NOMO-1 treated with DMSO at 0.1 percent for 48 hours (cell line): ENCODE measurements at regions not wholly inside any gene's neighbourhood (a gene's known extent, or its start where the extent isn't known, plus 50 kb on each side); places are given as distances from the start of the nearest gene placed in this dataset.
A peak's percentile ranks its signal among the peaks of the same experiment; 100 is the strongest.

ENCODE experiments used
- DNase-seq: peaks from one replicate; lab custom pipeline; 2025; ENCODE audit not compliant: unreplicated experiment; lab: John Stamatoyannopoulos, UW

DNA sequence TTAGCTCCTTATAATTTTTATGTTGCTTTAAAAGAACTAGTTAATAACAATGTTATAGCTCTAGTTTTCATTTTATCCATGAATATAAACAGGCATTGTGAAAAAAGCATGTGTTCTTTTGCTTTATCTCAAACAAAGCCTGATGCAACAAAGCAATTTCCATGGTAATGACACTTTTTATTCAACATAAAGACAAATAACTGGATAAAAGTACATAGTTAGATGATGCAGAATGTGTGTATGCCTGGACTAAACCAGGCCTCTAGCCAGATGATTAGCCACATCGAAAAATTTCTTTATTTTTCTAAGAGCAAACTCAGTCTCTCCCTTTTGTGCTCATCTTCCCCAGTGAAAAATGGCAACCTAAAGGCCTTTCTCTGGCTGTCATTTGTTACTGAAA lies 125.6 kb upstream of the TARS1 start:
- no peak for DNase-seq

DNA sequence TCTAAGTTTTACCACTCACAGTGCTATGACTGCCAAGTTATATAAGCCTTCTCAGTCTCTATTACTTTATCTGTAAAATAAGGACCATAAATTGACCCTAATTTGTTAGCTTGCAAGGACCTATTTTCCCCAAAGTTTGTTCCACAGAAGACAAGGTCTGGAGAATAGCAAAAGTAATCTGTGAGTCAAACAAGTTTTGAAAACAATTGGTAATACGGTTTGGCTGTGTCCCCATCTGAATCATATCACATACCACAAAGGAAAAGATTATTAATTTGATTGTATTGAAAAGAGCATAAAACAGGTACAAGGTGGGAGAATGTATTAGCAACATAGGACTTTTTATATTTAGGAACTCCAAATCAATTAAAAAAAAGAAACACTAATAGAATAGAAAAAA lies 124.0 kb upstream of the TARS1 start:
- DNase-seq: no peak

DNA sequence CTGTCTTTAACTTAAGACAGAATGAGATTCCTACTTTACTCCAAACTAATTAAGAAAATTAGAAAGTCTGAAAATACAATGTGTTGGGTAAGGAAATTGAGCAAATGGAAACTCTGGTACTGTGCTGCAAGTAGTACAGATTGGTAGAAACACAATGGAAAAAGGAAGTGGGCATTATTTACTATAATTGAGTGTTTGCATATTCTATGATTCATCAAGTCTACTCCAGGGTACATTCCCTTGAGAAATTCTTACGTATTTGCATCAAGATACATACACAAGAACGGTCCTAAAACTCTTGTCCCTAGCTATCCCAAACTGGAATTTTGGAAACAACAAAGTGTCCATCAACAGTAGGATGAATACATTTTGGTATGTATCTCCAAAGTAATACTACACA lies 123.5 kb upstream of the TARS1 start:
- DNase-seq: peak; percentile 98

DNA sequence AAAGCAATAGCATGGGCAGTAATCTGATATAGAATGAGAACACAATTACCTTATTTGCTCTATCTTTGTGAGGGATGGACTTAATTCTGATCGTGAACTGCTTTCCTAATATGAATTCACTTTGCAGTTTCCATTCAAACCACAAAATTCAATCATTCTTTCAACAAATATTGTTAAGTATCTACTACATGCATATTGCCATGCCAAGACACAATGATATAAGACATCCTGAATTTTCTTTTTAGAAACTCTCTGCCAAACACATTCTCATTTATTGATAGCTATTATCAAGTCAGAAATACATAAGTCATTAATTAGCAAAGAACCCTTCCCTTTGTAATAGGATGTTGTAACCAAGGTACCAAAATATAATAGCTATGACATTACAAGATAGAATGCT lies 121.6 kb upstream of the TARS1 start:
- no peak for DNase-seq

DNA sequence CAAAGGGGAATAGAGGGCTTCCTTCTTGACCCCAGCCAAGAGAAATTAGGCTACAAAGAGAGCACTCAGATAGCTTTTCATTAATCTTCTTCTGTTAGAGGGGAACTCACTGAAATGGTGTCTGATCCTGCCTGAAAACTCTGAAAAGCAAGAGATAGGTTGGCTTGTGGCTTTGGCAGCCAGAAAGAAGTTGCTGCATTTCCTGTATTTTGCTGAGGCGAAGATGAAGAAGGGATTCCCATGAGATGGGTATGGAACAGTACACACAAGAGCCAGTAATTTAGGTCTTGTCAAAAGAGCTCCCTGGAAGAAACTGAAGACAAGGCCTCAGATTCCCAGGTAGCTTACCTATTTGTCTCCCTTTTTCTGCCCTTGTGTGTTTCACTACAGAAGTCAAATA lies 120.9 kb upstream of the TARS1 start:
- peak; percentile 45 for DNase-seq

DNA sequence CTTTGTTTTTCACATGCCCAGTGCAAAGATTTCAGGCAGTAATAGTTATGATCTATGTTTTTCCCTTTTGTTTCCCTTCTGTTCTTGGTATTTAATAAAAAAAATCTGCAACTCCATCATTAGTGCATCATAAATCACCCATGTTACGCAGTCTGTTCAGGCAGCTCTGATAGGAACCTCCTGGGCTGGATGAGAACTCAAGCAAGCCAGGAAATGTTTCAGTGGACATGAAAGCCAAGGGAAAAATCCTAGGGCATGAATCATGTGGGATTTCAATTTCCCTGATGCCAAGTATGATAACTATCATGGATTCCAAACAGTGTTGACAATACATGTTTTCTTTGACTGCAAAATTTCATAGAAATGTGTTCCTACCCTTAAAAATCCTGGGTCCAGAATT lies 119.7 kb upstream of the TARS1 start:
- no peak for DNase-seq

DNA sequence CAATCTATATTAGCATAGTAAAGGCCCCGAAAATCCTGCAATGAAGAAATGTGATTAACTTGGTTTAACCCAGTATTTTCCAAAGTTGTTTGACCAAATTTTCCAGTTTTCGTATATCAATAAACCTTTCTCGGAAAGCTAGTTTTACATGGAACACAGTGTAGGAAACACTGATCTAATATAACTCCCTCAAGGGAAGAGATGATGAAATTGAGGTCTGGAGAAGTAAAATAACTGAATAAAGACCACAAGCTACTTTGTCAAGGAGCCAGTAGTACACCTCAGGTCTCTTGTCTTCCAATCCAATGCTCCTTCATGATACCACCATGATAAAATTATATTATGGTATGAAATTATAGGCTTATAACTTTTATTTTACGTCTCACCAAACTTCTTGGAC lies 118.1 kb upstream of the TARS1 start:
- DNase-seq: no peak

DNA sequence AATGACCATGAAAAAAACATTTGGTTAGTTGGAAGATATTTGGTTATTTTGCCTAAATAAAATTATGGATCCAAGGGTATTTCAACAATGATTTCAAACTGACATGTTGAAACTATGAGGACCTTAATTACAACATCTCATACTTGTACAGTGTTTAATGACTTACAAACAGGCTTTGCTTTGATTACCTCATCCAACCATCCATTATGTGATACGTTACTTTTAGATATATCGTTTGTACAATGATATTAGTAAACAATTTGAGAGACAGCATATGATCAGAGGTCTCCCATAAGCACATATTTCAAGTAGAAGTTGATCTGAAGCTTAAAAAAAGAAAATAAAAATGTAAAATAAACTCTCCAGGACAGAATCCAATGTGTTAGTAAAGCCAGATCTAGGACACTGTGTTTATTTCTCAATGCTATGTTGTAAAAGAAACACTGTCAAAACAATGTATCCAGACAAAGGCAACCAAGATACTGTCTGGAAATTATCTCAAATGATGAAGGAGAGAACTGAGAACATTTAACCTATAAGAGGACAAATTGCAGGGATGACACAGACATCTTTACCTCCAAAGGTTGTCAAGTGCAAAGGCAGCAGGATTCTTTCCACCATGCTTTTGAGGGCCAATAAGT lies 116.0 kb upstream of the TARS1 start:
- DNase-seq: no peak

DNA sequence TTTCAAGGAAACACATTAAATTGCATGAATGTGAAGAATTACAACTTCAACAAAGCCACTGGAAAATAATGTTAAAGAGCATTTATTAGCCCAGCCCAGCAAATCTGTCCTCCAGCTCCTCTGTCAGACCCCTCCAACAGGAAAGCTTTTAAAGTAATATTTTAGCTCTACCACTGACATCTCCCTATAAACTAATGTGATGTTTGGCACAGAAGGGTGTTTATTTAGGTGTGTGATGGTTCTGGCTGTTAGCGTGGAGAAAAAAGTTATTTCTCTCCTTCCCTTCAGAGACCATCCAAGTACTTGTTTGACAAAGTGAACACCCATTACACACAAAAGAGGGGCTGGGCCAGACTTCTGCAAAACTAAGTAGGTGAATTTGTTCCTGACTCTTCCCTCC lies 111.9 kb upstream of the TARS1 start:
- DNase-seq: no peak

DNA sequence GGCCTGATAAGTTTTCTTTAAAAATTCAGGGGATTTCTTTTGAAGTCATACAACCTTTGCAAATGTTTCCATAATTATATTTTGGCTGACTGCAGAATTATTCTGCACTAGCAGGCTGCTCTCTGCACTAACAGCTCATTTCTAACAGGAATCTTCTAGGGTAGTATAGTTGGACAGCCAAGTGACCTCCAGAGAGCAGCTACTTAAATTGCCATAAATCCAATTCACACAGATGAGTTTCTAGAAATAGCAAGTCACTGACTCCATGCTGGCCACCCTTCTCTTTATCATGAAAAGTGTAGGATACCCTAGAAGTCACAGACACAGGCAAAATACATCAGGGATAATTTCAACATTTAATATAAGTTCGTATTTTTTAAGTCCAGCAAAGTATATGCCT lies 110.9 kb upstream of the TARS1 start:
- DNase-seq: no peak

DNA sequence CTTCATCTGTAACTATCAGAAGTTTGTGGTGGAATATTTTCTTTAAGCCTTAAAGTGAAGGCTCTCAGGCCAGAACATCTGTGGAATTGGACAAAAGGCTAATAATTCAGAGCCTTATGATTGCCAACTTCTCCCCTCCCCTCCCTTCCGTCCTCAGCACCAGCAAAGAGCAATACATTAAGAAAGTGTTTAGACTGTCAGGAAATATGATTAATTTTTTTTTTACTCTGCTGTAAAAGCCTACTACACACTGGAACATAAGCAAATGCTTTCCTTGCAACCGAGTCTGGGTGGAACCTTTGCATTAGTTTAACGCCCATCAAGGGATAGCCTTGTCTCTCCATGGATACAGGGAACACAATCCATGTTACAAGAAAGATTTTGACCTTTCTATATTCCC lies 110.3 kb upstream of the TARS1 start:
- no peak for DNase-seq

DNA sequence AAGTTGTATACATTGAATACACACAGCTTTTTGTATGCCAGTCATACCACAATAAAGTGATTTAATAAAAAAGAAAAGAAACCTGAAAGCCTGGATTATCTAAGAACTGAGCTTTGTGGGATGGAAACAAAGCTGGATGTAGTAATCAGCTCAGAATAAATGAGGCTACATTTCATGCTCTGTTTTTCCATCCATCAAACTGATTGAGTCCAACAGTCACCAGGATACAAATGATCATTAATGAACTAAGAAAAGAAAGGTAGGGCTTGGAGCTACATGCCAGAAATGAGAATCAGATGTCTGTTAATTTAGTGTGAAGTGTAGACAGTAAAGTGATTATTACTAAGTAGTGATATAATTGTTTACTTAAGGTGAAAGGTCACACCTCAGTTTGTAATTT lies 109.8 kb upstream of the TARS1 start:
- no peak for DNase-seq

DNA sequence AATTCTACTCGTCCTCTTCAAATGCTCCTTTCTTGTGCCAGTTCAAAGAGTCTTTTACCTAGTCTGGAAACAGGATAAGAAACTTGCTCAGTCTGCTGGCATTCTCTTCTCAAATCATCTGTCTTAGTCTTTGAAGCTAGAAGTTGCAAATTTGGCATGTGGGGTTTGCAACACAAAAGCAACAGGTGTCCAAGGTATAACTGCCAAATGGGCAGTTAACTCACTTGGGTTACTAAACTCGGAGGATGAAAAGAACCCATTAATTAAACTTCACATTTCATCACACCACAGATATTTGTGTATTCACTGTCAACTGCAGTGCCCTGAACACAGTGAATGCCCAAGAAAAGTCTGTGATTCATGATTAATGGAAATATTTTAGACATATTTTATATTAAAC lies 108.0 kb upstream of the TARS1 start:
- no peak for DNase-seq

DNA sequence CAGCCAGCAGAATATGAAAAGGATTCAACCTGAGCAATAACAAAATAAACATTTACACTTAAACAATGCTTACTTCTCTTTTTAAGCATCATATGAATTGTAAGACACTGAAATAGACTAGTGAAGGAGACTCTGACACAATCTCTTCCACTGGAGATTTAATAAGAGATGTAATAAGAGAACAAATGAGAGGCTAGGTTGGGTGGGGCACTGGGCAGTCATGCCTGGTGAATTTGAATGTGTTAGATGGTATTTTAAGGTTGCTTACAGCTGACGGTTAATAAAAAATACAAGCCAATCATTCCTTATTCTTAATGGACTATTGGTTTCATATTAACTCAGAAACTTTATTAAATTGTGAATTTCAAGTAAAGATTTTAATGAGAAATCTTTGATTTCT lies 105.9 kb upstream of the TARS1 start:
- no peak for DNase-seq

DNA sequence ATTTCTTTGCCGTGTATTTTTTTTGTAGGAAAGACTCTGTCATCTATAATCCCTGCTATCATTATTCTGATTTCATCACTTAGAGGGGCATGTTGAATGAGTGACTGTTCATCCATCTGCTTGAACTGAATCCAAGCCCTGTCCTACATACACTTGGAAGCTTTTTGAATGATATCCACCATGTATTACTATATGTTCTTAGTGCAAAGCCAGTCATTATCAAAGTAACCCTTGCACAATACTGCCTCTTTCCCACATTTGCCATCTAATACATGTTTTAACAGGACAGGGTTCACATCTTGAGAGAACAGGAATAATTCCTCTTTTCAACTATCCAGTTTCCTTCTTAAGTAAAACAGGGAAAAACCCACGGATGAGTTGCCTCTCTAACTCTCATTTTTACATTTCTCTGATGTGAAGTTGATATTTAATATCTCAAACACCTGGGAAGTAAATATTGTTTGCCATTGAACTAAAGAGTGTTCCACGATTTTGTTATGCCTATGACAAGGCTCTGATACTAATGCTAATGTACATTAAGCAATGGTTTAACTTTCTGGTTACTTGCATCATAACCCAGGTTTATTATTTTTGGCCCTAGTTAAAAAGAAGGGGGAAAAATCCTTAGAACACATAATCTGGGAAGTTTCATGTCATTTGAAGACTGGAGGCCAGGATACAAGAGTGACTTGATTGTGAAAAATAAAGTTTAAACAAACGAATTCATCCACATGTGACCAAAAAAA lies 103.7 kb upstream of the TARS1 start:
- no peak for DNase-seq

DNA sequence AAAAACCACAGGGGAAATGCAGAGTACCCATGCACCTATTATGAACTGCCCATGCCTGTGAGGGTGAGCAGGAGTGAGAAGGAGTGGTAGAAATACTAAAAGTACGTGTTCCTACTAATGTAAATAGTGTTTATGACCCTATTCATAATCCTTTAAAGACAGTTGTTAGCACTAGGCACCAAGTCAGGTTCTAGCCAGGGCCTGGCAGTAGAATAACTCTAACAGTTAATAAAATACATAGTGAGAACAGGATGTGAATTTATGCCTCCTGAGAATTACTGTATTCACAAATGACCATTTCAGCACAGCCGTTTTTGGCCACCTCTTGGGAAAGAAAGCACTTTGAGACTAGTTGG lies 103.2 kb upstream of the TARS1 start:
- no peak for DNase-seq

DNA sequence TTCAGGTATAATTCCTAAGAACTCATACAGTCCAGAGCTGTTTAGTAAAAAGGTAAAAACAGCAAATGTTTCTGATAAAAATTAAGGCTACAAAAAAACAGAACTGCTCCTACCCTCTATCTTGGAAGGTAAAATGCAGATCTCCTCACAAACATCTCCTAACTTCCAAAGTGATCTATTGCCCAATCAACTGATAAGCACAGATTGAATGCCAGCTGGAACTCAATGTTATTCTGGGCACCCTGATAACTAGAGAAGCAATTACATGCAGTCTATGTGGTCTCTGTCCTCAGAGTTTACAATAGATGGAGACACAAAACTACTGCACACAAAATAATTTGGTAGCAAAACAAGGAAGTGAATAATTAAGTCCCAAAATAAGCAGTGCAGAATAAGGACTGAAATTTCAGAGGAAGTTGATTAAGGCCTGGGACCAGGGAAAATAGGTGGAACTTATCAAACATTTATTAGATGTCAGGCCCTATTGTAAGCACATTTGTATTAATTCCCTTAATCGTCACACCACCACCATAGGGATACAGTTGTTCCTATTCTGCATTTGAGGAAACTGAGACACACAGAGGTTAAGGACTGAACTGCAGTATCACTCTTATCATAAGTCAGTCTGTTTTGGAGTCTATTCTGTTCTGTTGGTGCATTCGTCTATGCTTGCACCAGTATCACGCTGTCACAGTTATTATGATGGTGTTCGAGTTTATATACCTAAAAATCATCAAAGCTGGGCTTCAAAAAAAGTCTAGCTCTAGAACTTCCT lies 102.2 kb upstream of the TARS1 start:
- peak; percentile 57 for DNase-seq

DNA sequence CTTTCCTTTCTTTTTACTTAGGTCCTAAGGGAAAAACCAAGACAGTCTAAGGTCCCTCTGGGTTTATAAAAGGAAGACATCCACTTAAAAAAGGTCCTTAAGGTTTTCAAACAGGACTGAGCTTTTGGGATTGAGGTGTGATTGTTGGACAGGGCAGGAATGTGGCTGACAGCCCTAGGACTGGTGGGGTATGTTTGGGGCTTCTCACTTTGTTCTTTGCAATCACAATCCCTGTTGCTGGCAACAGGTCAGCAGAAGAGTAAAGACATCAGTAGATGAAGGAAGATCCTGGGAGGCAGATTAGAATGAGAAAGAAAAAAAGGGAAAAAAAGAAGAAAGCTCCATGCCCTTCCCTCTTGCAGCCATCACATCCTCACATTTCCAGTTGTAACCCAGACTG lies 101.4 kb upstream of the TARS1 start:
- DNase-seq: no peak

DNA sequence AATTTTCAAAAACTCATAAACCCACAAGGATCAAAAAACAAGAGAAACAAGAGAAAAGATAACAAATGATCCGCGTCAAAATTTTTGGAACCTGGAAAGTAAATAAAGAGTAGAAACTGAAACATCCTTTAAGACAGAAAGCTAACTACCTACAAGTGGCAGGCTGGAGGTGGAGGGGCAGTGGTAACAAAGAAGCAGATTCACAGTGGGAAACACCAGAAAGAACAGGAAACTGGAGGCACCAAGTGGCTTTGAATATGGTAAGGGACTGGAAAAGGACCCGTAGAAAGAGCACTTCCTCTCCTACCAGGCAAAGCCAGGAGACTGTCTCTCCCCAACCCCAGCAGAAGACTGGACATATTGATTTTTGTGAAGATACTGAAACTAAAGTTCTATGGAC lies 100.6 kb upstream of the TARS1 start:
- DNase-seq: no peak

DNA sequence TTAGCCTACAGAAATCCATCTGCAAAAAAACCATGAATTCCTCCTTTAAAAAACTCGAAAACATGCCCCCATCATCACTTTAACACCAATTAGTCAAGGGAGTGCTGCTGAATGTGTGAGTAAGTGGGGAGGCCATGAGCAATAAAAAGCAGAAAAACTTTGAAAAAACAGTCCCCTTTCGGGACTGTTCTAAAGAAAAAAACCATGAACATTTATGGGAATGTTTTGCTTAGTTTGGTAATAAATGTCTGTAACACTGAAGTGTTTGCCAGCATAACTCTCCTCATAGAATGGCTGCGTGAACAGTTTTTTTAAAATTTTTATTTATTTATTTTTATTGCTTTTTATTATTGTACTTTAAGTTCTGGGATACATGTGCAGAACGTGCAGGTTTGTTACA lies 99.4 kb upstream of the TARS1 start:
- DNase-seq: no peak

DNA sequence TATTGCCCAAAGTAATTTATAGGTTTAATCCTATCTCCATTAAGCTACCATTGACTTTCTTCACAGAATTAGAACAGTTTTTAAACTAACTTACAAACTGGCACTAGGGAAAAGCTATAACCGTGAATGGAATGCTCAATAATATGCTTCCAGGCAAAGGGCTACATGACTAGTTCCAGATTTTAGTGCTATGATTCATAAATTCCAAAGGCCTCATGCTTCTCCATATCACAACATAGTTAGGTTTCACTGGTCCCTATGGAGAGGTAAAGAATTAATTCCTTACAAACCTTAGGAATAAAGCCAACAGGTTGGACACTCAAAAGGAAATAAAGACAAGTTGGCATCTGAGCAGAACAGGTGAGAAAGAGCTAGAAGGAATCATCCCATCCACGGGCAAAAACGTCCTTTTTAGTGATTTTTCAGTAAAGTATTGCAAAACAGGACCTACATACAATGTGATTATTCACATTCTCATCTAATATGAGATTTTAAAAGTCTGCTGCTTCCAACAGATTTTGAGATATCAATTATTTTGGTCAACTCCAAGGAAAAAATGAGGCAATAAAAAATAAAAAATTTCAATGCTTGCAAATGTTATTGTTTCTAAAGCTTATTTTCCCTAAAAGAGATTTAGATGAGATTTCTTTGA lies 97.0 kb upstream of the TARS1 start:
- DNase-seq: no peak

DNA sequence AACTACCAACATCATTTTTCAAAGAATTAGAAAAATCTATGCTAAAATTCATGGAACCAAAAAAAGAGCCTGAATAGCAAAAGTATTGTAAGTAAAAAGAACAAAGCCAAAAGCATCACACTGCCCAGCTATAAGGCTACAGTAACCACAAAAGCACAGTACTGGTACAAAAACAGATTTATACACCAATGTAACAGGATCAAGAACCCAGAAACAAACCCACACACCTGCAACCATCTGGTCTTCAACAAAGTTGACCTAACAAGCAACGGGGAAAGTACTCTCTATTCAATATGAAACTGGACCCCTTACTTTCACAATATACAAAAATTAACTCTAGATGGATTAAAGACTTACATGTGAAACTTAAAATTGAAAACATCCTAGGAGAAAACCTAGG lies 94.2 kb upstream of the TARS1 start:
- DNase-seq: no peak
